Testis (tissue), 2 donors: ENCODE measurements at regions not wholly inside any gene's neighbourhood (a gene's known extent, or its start where the extent isn't known, plus 50 kb on each side); places are given as distances from the start of the nearest gene placed in this dataset.
"Not testable (repeated sequence)": the region's sequence is repeated elsewhere in the genome, so short reads cannot be mapped to it uniquely, and the experiment has no call there.

Source experiments
- DNase-seq: peaks from one replicate; pipeline ENCODE4 v3.0.0-alpha.2; 2019
- H3K27ac ChIP-seq, 2 donors: fragments of 200-600 bp; sonication (generic); one replicate each; pipeline ENCODE4 v1.5.1; 2019
- H3K27me3 ChIP-seq: fragments of 200-600 bp; sonication (generic); one replicate; pipeline ENCODE4 v1.5.1; 2019
- H3K36me3 ChIP-seq: fragments of 200-600 bp; sonication (generic); one replicate; pipeline ENCODE4 v1.5.1; 2017; ENCODE audit warnings: low read depth; ENCODE audit errors: missing control alignments
- H3K4me1 ChIP-seq: fragments of 200-600 bp; sonication (generic); one replicate; pipeline ENCODE4 v1.5.1; 2019
- H3K4me3 ChIP-seq, 2 donors: fragments of 200-600 bp; sonication (generic); one replicate each; pipeline ENCODE4 v1.5.1; 2017 to 2019
- H3K9me3 ChIP-seq: fragments of 200-600 bp; sonication (generic); one replicate; pipeline ENCODE4 v1.5.1; 2017
- CTCF ChIP-seq, 3 experiments: fragments of 450-650 bp in 2 of 3; fragments of 200-600 bp in 1 of 3; sonication (generic) in 1 of 3; IDR thresholded peaks; one replicate each; pipeline ENCODE4 v1.5.1; 2016 to 2019; ENCODE audit warnings: antibody characterized with exemption in 3 of 3, mild to moderate bottlenecking in 2 of 3, moderate library complexity in 1 of 3
- POLR2A ChIP-seq: fragments of 450-650 bp; IDR thresholded peaks from one replicate; pipeline ENCODE4 v1.6.1; 2017; ENCODE audit warnings: antibody characterized with exemption, mild to moderate bottlenecking, moderate library complexity
- WGBS, 2 donors: methylation state at CpG; one replicate each; pipeline ENCODE4 v1.1.5; 2018; 5-methylcytosine and 5-hydroxymethylcytosine counted together
- intact Hi-C: fragments of 100-400 bp; cut with DNase I; formaldehyde crosslinking; loops from one replicate; pipeline ENCODE4 v1.15.1; 2023; ENCODE audit warnings: low total_unique reads

GRCh38 chr9:19879062-19879461 is 90.2 kb upstream of the SLC24A2 start:
- Histone ChIP-seq H3K27ac (no peak overlapping the region), H3K4me3 (no peak overlapping the region), H3K36me3 (no peaks in the 10 kb centered on the region), H3K4me1 (no peaks in the 10 kb centered on the region), H3K9me3 (no peaks in the 10 kb centered on the region), H3K27me3 (no peaks in the 10 kb centered on the region)
- no peak for DNase-seq
- intact Hi-C loops, result no loop called here
- TF ChIP-seq CTCF (IDR thresholded peaks at IDR 0.05), result no peak
- TF ChIP-seq POLR2A, result no peak
- WGBS, 2 donors, result 60 to 67% methylated on average over 2 of the region's 2 CpGs

GRCh38 chr9:19876569-19877316 is 87.9 kb upstream of the SLC24A2 start:
- TF ChIP-seq POLR2A, result no peak
- TF ChIP-seq CTCF (IDR thresholded peaks at IDR 0.05), result no peak
- Histone ChIP-seq H3K4me1 (no peaks in the 10 kb centered on the region), H3K36me3 (no peaks in the 10 kb centered on the region), H3K27me3 (no peaks in the 10 kb centered on the region), H3K9me3 (no peaks in the 10 kb centered on the region), H3K27ac (no peak overlapping the region), H3K4me3 (no peak overlapping the region)
- no peak for DNase-seq
- WGBS, 2 donors, result 53 to 58% methylated on average over 3 of the region's 3 CpGs
- intact Hi-C loops, result no loop called here

GRCh38 chr9:19875291-19875920 is 86.6 kb upstream of the SLC24A2 start:
- no peak for DNase-seq
- intact Hi-C loops, result no loop called here
- H3K9me3 ChIP-seq, result no peaks in the 10 kb centered on the region
- no peaks in the 10 kb centered on the region for H3K4me1 ChIP-seq
- no peaks in the 10 kb centered on the region for H3K27me3 ChIP-seq
- WGBS, 2 donors, result 86 to 90% methylated on average over 5 of the region's 5 CpGs
- TF ChIP-seq CTCF (IDR thresholded peaks at IDR 0.05) (no peak), POLR2A (no peak)
- H3K36me3 ChIP-seq, result no peaks in the 10 kb centered on the region
- H3K4me3 ChIP-seq, result no peak overlapping the region
- H3K27ac ChIP-seq, result no peak overlapping the region

GRCh38 chr9:19873188-19873587 is 84.4 kb upstream of the SLC24A2 start:
- H3K4me3 ChIP-seq, H3K4me1 ChIP-seq, intact Hi-C loops, H3K9me3 ChIP-seq, H3K27ac ChIP-seq, H3K36me3 ChIP-seq, H3K27me3 ChIP-seq, DNase-seq: not testable (repeated sequence)
- WGBS, 2 donors, result 80 to 84% methylated on average over 2 of the region's 2 CpGs

GRCh38 chr9:19870988-19871387 is 82.2 kb upstream of the SLC24A2 start:
- Histone ChIP-seq H3K27me3 (no peaks in the 10 kb centered on the region), H3K4me3 (no peak overlapping the region), H3K27ac (no peak overlapping the region), H3K9me3 (no peaks in the 10 kb centered on the region), H3K4me1 (no peaks in the 10 kb centered on the region), H3K36me3 (no peaks in the 10 kb centered on the region)
- DNase-seq, result no peak
- intact Hi-C loops, result no loop called here
- TF ChIP-seq CTCF (IDR thresholded peaks at IDR 0.05) (no peak), POLR2A (no peak)
- WGBS, 2 donors, result 92% methylated on average over 2 of the region's 2 CpGs
